MM.1S (cell line): ENCODE measurements at regions not wholly inside any gene's neighbourhood (a gene's known extent, or its start where the extent isn't known, plus 50 kb on each side); places are given as distances from the start of the nearest gene placed in this dataset.

Source experiments
- DNase-seq: peaks from one replicate; pipeline ENCODE4 v3.0.0-alpha.2; 2015
- H2AFZ ChIP-seq: fragments of 300-600 bp; sonication (generic); 2 replicates; pipeline ENCODE4 v1.6.0; 2016; ENCODE audit warnings: antibody characterized with exemption, low read length
- H3F3A ChIP-seq: fragments of 300-600 bp; sonication (generic); 2 replicates; pipeline ENCODE4 v1.6.1; 2016; ENCODE audit warnings: mild to moderate bottlenecking, antibody characterized with exemption, low read length, moderate library complexity, mixed read lengths; ENCODE audit not compliant: insufficient read depth
- H3K27ac ChIP-seq: fragments of 300-600 bp; sonication (generic); 2 replicates; pipeline ENCODE4 v1.5.1; 2016; ENCODE audit warnings: mild to moderate bottlenecking, low read length
- H3K27me3 ChIP-seq: fragments of 300-600 bp; sonication (generic); replicated peaks from 2 replicates; pipeline ENCODE4 v1.6.0; 2016; ENCODE audit warnings: low read length; ENCODE audit not compliant: insufficient read depth
- H3K36me3 ChIP-seq: fragments of 300-600 bp; sonication (generic); replicated peaks from 2 replicates; pipeline ENCODE4 v1.6.1; 2016; ENCODE audit warnings: mild to moderate bottlenecking, low read length, mixed read lengths; ENCODE audit not compliant: insufficient read depth
- H3K4me1 ChIP-seq: fragments of 300-600 bp; sonication (generic); 2 replicates; pipeline ENCODE4 v1.6.1; 2016; ENCODE audit warnings: low read length, mixed read lengths
- H3K4me2 ChIP-seq: fragments of 300-600 bp; sonication (generic); 2 replicates; pipeline ENCODE4 v1.6.0; 2016; ENCODE audit warnings: low read depth, low read length
- H3K4me3 ChIP-seq: fragments of 300-600 bp; sonication (generic); 2 replicates; pipeline ENCODE4 v1.5.1; 2016; ENCODE audit warnings: low read length, mixed read lengths
- H3K79me2 ChIP-seq: fragments of 300-600 bp; sonication (generic); 2 replicates; pipeline ENCODE4 v1.6.1; 2016; ENCODE audit warnings: mixed run types, low read length, mixed read lengths
- H3K9ac ChIP-seq: fragments of 300-600 bp; sonication (generic); 2 replicates; pipeline ENCODE4 v1.6.1; 2016; ENCODE audit warnings: low read length, mixed read lengths
- H3K9me2 ChIP-seq: fragments of 300-600 bp; sonication (generic); replicated peaks from 2 replicates; pipeline ENCODE4 v1.6.1; 2016; ENCODE audit warnings: mild to moderate bottlenecking, low read length, mixed read lengths; ENCODE audit not compliant: insufficient read depth
- H3K9me3 ChIP-seq: fragments of 300-600 bp; sonication (generic); replicated peaks from 2 replicates; pipeline ENCODE4 v1.6.1; 2016; ENCODE audit warnings: mild to moderate bottlenecking, low read length, mixed read lengths; ENCODE audit not compliant: insufficient read depth
- H4K20me1 ChIP-seq: fragments of 300-600 bp; sonication (generic); 2 replicates; pipeline ENCODE4 v1.6.1; 2016; ENCODE audit warnings: mild to moderate bottlenecking, low read length, moderate library complexity, mixed read lengths; ENCODE audit not compliant: insufficient read depth
- EZH2 ChIP-seq: fragments of 300-600 bp; sonication (generic); optimal IDR thresholded peaks from 2 replicates; pipeline ENCODE3; 2017; ENCODE audit warnings: low read depth, mild to moderate bottlenecking, antibody characterized with exemption, low read length, mixed read lengths
- EZH2phosphoT487 ChIP-seq: fragments of 300-600 bp; sonication (generic); IDR thresholded peaks from 2 replicates; pipeline ENCODE4 v1.6.1; 2018; ENCODE audit warnings: antibody characterized with exemption, low read length
- TF ChIP-seq, protein P1 (sequence below): fragments of 300-600 bp; sonication (generic); IDR thresholded peaks from 2 replicates; pipeline ENCODE4 v1.5.1; 2016; ENCODE audit warnings: antibody characterized with exemption, low read length, mixed read lengths

- Histone ChIP-seq H4K20me1 (no peaks in the 10 kb centered on the region), H3K4me2 (no peak overlapping the region), H3K36me3 (no peaks in the 10 kb centered on the region), H2AFZ (no peak overlapping the region), H3F3A (no peaks in the 10 kb centered on the region), H3K27ac (no peak overlapping the region), H3K9me2 (no peaks in the 10 kb centered on the region), H3K9ac (no peak overlapping the region), H3K4me3 (no peak overlapping the region), H3K9me3 (no peaks in the 10 kb centered on the region), H3K79me2 (no peaks in the 10 kb centered on the region), H3K27me3 (no peaks in the 10 kb centered on the region), H3K4me1 (no peaks in the 10 kb centered on the region)
- DNase-seq, result no peak
- no peak for TF ChIP-seq EZH2phosphoT487
- TF ChIP-seq EZH2, result no peak
- TF ChIP-seq, protein P1, sequence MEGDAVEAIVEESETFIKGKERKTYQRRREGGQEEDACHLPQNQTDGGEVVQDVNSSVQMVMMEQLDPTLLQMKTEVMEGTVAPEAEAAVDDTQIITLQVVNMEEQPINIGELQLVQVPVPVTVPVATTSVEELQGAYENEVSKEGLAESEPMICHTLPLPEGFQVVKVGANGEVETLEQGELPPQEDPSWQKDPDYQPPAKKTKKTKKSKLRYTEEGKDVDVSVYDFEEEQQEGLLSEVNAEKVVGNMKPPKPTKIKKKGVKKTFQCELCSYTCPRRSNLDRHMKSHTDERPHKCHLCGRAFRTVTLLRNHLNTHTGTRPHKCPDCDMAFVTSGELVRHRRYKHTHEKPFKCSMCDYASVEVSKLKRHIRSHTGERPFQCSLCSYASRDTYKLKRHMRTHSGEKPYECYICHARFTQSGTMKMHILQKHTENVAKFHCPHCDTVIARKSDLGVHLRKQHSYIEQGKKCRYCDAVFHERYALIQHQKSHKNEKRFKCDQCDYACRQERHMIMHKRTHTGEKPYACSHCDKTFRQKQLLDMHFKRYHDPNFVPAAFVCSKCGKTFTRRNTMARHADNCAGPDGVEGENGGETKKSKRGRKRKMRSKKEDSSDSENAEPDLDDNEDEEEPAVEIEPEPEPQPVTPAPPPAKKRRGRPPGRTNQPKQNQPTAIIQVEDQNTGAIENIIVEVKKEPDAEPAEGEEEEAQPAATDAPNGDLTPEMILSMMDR, result no peak
Measured at GRCh38 chr13:83941701-83942335, 59.5 kb upstream of the SLITRK1 start.

DNA sequence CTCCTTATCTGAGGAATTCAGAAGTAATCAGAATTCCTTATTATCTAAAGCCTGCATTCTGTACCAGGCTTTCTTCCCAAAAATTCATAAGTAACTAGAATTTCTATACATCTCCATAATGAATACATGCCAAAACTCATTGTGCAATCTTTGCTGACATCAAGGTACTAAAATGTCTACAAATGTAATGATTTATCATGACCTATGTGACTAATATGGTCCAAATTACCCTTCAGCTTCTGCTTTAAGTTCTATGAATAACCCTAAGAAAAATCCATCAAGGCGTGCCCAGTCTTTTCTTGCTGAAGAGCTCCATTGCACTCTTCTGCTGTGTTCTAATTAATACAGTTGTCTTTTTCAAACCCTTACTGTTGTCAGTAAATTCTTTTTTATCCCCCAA lies 58.5 kb upstream of the SLITRK1 start:
- Histone ChIP-seq H4K20me1 (no peaks in the 10 kb centered on the region), H3K36me3 (no peaks in the 10 kb centered on the region), H3K4me1 (no peaks in the 10 kb centered on the region), H3K79me2 (no peaks in the 10 kb centered on the region), H3K4me3 (no peak overlapping the region), H3K27me3 (no peaks in the 10 kb centered on the region), H2AFZ (no peak overlapping the region), H3K9me3 (no peaks in the 10 kb centered on the region), H3K9ac (no peak overlapping the region), H3K4me2 (no peak overlapping the region), H3K9me2 (no peaks in the 10 kb centered on the region), H3F3A (no peaks in the 10 kb centered on the region), H3K27ac (no peak overlapping the region)
- DNase-seq, result no peak
- TF ChIP-seq EZH2 (no peak), EZH2phosphoT487 (no peak)
- TF ChIP-seq, protein P1, result no peak

DNA sequence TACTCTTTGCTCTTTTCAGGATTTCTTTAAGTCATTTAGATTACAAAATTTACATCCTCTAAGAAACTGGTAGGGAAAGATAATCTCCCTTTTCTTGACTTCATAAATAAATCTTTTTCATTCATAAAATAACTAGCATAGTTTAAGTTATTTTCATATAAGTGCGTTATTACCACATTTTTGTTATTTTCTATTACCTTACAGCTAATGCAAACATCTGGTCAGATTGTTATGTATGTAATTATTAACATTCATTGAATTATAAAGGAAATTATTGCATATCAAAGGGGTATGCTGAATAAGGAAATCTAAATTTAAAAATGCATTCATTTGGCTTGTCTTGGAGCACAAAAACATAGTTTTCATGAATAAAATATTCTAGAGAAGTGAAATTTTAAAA lies 55.3 kb upstream of the SLITRK1 start:
- TF ChIP-seq EZH2 (no peak), EZH2phosphoT487 (no peak)
- TF ChIP-seq, protein P1, result no peak
- no peak for DNase-seq
- Histone ChIP-seq H3K27me3 (no peaks in the 10 kb centered on the region), H4K20me1 (no peaks in the 10 kb centered on the region), H3F3A (no peaks in the 10 kb centered on the region), H3K4me1 (no peaks in the 10 kb centered on the region), H3K79me2 (no peaks in the 10 kb centered on the region), H3K9me2 (no peaks in the 10 kb centered on the region), H3K36me3 (no peaks in the 10 kb centered on the region), H3K4me3 (no peak overlapping the region), H3K27ac (no peak overlapping the region), H3K9ac (no peak overlapping the region), H3K9me3 (no peaks in the 10 kb centered on the region), H3K4me2 (no peak overlapping the region), H2AFZ (no peak overlapping the region)
